ENCODE measurements at regions not wholly inside any gene's neighbourhood (a gene's known extent, or its start where the extent isn't known, plus 50 kb on each side); places are given as distances from the start of the nearest gene placed in this dataset.

- TF ChIP-seq CTCF (IDR thresholded peaks at IDR 0.05; ENCODE audit: borderline replicate concordance, insufficient read depth, low read depth, low read length): no peak
- no peak overlapping the region for H3K4me3 ChIP-seq (ENCODE audit: low read depth, low read length)
Measured at GRCh38 chr4:152224721-152225420, 311.0 kb downstream of the FBXW7 start.

GRCh38 chr4:152224223-152224622 is 311.7 kb downstream of the FBXW7 start:
- no peak for TF ChIP-seq CTCF (IDR thresholded peaks at IDR 0.05; ENCODE audit: borderline replicate concordance, insufficient read depth, low read depth, low read length)
- H3K4me3 ChIP-seq (ENCODE audit: low read depth, low read length): no peak overlapping the region

GRCh38 chr4:152223600-152223999 is 312.3 kb downstream of the FBXW7 start:
- H3K4me3 ChIP-seq (ENCODE audit: low read depth, low read length): no peak overlapping the region
- TF ChIP-seq CTCF (IDR thresholded peaks at IDR 0.05; ENCODE audit: borderline replicate concordance, insufficient read depth, low read depth, low read length): no peak

GRCh38 chr4:152221816-152222516 is 313.9 kb downstream of the FBXW7 start:
- no peak overlapping the region for H3K4me3 ChIP-seq (ENCODE audit: low read depth, low read length)
- TF ChIP-seq CTCF (IDR thresholded peaks at IDR 0.05; ENCODE audit: borderline replicate concordance, insufficient read depth, low read depth, low read length): no peak

- TF ChIP-seq CTCF (IDR thresholded peaks at IDR 0.05; ENCODE audit: borderline replicate concordance, insufficient read depth, low read depth, low read length): no peak
- no peak overlapping the region for H3K4me3 ChIP-seq (ENCODE audit: low read depth, low read length)
Measured at GRCh38 chr4:152220201-152220666, 315.7 kb downstream of the FBXW7 start.

- H3K4me3 ChIP-seq (ENCODE audit: low read depth, low read length): no peak overlapping the region
- TF ChIP-seq CTCF (IDR thresholded peaks at IDR 0.05; ENCODE audit: borderline replicate concordance, insufficient read depth, low read depth, low read length): no peak
Measured at GRCh38 chr4:152218576-152218975, 317.3 kb downstream of the FBXW7 start.

- H3K4me3 ChIP-seq (ENCODE audit: low read depth, low read length): no peak overlapping the region
- TF ChIP-seq CTCF (IDR thresholded peaks at IDR 0.05; ENCODE audit: borderline replicate concordance, insufficient read depth, low read depth, low read length): no peak
Measured at GRCh38 chr4:152217896-152218295, 318.0 kb downstream of the FBXW7 start.

Measured in GM12875 (cell line).